ENCODE measurements at regions not wholly inside any gene's neighbourhood (a gene's known extent, or its start where the extent isn't known, plus 50 kb on each side); places are given as distances from the start of the nearest gene placed in this dataset.

GRCh38 chr19:30878495-30878894, 470.7 kb downstream of the TSHZ3 start:
- intact Hi-C loops (cut with micrococcal nuclease) = no loop called here

- intact Hi-C loops (cut with micrococcal nuclease) = no loop called here
Observed at GRCh38 chr19:30877661-30878113, 471.5 kb downstream of the TSHZ3 start.

GRCh38 chr19:30873691-30874090, 475.5 kb downstream of the TSHZ3 start:
- intact Hi-C loops (cut with micrococcal nuclease) = no loop called here

- intact Hi-C loops (cut with micrococcal nuclease) = no loop called here
Observed at GRCh38 chr19:30873003-30873402, 476.2 kb downstream of the TSHZ3 start.

GRCh38 chr19:30871979-30872378, 477.3 kb downstream of the TSHZ3 start:
- intact Hi-C loops (cut with micrococcal nuclease) = no loop called here

GRCh38 chr19:30870876-30871275, 478.4 kb downstream of the TSHZ3 start:
- intact Hi-C loops (cut with micrococcal nuclease) = no loop called here

- intact Hi-C loops (cut with micrococcal nuclease) = no loop called here
Observed at GRCh38 chr19:30865511-30865910, 483.7 kb downstream of the TSHZ3 start.

- intact Hi-C loops (cut with micrococcal nuclease) = no loop called here
Observed at GRCh38 chr19:30864391-30865215, 484.6 kb downstream of the TSHZ3 start.

GRCh38 chr19:30862876-30863275, 486.4 kb downstream of the TSHZ3 start:
- intact Hi-C loops (cut with micrococcal nuclease) = no loop called here

GRCh38 chr19:30861919-30862318, 487.3 kb downstream of the TSHZ3 start:
- intact Hi-C loops (cut with micrococcal nuclease) = no loop called here

- intact Hi-C loops (cut with micrococcal nuclease) = no loop called here
Observed at GRCh38 chr19:30857966-30858490, 485.8 kb downstream of the ZNF536 start.

- intact Hi-C loops (cut with micrococcal nuclease) = no loop called here
Observed at GRCh38 chr19:30857388-30857787, 485.2 kb downstream of the ZNF536 start.

GRCh38 chr19:30856786-30857185, 484.6 kb downstream of the ZNF536 start:
- intact Hi-C loops (cut with micrococcal nuclease) = no loop called here

- intact Hi-C loops (cut with micrococcal nuclease) = no loop called here
Observed at GRCh38 chr19:30856376-30856775, 484.2 kb downstream of the ZNF536 start.

GRCh38 chr19:30855442-30855841, 483.3 kb downstream of the ZNF536 start:
- intact Hi-C loops (cut with micrococcal nuclease) = no loop called here

- intact Hi-C loops (cut with micrococcal nuclease) = no loop called here
Observed at GRCh38 chr19:30854661-30855060, 482.5 kb downstream of the ZNF536 start.

- intact Hi-C loops (cut with micrococcal nuclease) = no loop called here
Observed at GRCh38 chr19:30854207-30854606, 482.0 kb downstream of the ZNF536 start.

- intact Hi-C loops (cut with micrococcal nuclease) = no loop called here
Observed at GRCh38 chr19:30853036-30853435, 480.9 kb downstream of the ZNF536 start.

GRCh38 chr19:30852168-30852567, 480.0 kb downstream of the ZNF536 start:
- intact Hi-C loops (cut with micrococcal nuclease) = no loop called here

- intact Hi-C loops (cut with micrococcal nuclease) = no loop called here
Observed at GRCh38 chr19:30851646-30852045, 479.5 kb downstream of the ZNF536 start.

- intact Hi-C loops (cut with micrococcal nuclease) = no loop called here
Observed at GRCh38 chr19:30848636-30849425, 476.6 kb downstream of the ZNF536 start.

GRCh38 chr19:30846102-30846501, 473.9 kb downstream of the ZNF536 start:
- intact Hi-C loops (cut with micrococcal nuclease) = no loop called here

All from T-helper 1 cell treated with Interleukin-12 subunit alpha and Interleukin-12 subunit beta and Interleukin-4 antibody, amounts not matched to agents 30 ng/mL and 1 ng/mL, for 36 hours (primary cell).